ENCODE measurements at regions not wholly inside any gene's neighbourhood (a gene's known extent, or its start where the extent isn't known, plus 50 kb on each side); places are given as distances from the start of the nearest gene placed in this dataset.
"Not testable (repeated sequence)": the region's sequence is repeated elsewhere in the genome, so short reads cannot be mapped to it uniquely, and the experiment has no call there.

DNA sequence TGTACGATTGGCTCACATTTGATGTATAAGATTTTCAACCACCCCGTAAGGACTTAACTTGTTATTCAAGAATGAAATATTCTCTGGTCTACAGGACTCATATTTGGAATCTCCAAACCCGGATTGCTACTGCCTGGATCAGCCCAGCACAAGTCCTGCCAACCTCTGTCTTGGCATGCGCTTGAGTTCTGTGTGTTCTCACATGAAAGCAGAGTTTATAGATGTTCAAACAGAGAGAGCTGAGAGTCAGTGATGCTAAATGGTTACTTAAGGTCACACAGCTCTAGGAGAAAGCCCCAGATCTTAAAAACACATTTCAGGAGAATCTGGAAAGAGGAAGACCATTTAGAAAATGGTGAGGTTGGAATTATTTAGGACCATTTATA lies 268.0 kb upstream of the TBL1XR1 start:
- no peak for DNase-seq (ENCODE audit: insufficient read length, low spot score)

DNA sequence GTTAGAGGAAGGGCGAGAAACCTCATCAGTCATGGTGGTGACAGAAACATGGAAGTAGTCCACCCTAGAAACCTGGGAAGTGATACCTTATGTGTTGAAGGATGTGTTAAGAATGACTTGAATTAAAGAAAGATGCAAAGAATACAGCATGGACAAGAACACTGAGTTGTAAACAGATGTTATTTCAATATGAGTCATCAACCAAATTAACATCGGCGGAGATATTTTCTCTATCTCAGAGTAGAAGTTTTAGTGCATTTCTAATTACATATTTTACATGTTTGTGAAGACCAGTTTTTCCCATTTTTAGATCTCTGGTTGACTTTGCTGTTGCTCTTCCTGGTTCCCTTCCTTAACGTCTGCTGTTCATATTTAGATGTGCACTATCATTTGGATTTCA lies 268.8 kb upstream of the TBL1XR1 start:
- no peak for TF ChIP-seq SPI1 (IDR thresholded peaks at IDR 0.05; ENCODE audit: low read depth, low read length)
- TF ChIP-seq TAF1 (IDR thresholded peaks at IDR 0.05; ENCODE audit: low read depth, low read length), result no peak
- no peak for TF ChIP-seq POU2F2 (IDR thresholded peaks at IDR 0.05; ENCODE audit: low read depth, low read length)
- no peak for TF ChIP-seq POLR2A (IDR thresholded peaks at IDR 0.05; ENCODE audit: low read depth, low read length)
- no peak for TF ChIP-seq POLR2AphosphoS5 (IDR thresholded peaks at IDR 0.05; ENCODE audit: low read depth, low read length)
- TF ChIP-seq PAX5 (IDR thresholded peaks at IDR 0.05; ENCODE audit: insufficient read depth, low read length, severe bottlenecking), result no peak
- no peak for DNase-seq (ENCODE audit: insufficient read length, low spot score)
- FAIRE-seq, result peak; percentile 51

More for the DNA sequence above, 268.0 kb upstream of the TBL1XR1 start:
- TF ChIP-seq POLR2AphosphoS5 (IDR thresholded peaks at IDR 0.05; ENCODE audit: low read depth, low read length), result no peak
- no peak for TF ChIP-seq POU2F2 (IDR thresholded peaks at IDR 0.05; ENCODE audit: low read depth, low read length)
- no peak for TF ChIP-seq PAX5 (IDR thresholded peaks at IDR 0.05; ENCODE audit: insufficient read depth, low read length, severe bottlenecking)
- TF ChIP-seq SPI1 (IDR thresholded peaks at IDR 0.05; ENCODE audit: low read depth, low read length), result no peak
- no peak for TF ChIP-seq TAF1 (IDR thresholded peaks at IDR 0.05; ENCODE audit: low read depth, low read length)
- no peak for TF ChIP-seq POLR2A (IDR thresholded peaks at IDR 0.05; ENCODE audit: low read depth, low read length)
- no peak for FAIRE-seq

DNA sequence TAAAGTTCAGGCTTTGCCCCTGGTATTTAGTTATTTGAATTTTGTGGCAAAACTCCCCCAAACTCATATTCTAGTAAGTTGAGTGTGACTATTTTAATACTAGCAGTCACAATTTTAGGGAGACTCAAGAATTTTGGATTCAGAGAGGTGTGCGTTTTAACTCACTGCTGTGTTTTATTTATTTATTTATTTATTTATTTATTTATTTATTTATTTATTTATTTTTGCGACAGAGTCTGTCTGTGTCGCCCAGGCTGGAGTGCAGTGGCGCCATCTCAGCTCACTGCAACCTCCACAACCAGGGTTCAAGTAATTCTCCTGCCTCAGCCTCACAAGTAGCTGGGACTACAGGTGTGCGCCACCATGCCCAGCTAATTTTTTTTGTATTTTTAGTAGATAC lies 269.3 kb upstream of the TBL1XR1 start:
- FAIRE-seq; DNase-seq (ENCODE audit: insufficient read length, low spot score): not testable (repeated sequence)

DNA sequence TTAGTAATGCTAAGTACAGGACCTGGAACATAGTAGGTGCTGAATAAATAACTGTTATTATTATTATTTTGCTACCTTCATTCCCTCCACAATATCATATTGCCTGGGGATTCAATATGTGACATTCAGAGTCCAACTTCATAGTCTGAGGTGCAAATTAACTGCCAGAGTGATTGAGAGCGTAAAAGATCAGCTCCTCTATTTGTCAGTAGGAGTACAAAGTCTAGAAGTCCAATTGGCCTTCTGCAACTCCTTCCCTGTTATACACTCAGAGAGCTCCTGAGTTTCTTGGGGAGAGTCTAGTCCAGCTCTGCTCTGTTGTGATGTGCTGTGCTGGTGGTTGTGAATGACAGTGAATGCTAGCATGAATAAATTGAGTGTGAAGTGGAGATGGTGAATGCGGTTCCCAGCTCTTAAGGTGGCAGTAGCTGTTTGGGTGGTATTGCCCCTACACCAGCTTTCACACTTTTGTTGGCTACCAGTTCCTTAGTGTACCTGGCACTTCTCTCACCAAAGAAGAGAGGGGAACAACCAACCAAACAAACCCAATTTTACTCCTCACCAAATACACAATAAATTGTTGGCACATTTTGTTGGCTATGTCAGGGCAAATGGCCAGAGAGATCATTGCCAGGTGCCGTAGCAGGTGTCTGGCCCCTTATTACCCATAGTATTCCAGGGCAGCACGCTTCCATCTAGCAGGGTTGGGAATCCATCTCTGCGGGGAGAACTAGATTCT lies 270.1 kb upstream of the TBL1XR1 start:
- DNase-seq (ENCODE audit: insufficient read length, low spot score), result no peak
- no peak for FAIRE-seq
- TF ChIP-seq PAX5 (IDR thresholded peaks at IDR 0.05; ENCODE audit: insufficient read depth, low read length, severe bottlenecking) (no peak), POLR2A (IDR thresholded peaks at IDR 0.05; ENCODE audit: low read depth, low read length) (no peak), POLR2AphosphoS5 (IDR thresholded peaks at IDR 0.05; ENCODE audit: low read depth, low read length) (no peak)

DNA sequence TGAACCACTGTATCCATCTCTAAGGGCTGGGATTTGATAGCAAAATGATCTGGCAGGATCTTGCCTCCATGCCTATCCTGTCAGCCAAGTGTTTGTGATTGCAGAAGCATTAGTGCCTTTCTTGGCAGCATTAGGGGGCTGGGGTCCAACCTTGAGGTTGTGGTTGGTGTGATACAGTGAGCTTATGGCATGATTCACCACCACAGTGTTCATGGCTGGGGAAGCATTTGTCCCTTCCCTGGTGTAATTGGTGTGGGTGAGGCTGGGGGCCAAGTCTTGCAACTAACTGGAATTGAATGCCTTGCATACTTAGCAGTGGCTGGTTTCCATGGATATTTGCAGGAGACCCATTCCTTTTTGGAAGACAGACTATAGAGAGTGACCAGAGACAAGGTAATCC lies 271.0 kb upstream of the TBL1XR1 start:
- TF ChIP-seq TAF1 (IDR thresholded peaks at IDR 0.05; ENCODE audit: low read depth, low read length), result no peak
- no peak for TF ChIP-seq POLR2A (IDR thresholded peaks at IDR 0.05; ENCODE audit: low read depth, low read length)
- DNase-seq (ENCODE audit: insufficient read length, low spot score) (no peak), FAIRE-seq (no peak)

DNA sequence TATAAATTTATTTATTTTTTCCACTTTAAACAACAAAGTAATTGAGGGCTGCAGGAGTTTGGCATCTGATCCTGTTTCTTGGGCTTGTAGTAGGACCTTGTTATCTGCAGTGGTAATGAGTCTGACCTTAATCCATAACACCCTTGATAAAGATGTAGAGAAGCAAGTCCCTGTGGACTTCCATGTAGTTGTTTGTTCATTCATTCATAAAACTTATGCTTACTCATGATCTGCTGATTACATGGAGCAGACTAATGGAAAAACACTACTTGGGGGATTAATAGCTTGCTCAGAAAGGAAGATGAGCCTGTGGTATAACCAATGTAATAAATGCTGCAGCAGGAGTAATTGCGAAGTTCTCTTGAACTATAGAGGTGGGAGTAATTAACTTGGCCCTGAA lies 271.5 kb upstream of the TBL1XR1 start:
- FAIRE-seq, result no peak
- no peak for DNase-seq (ENCODE audit: insufficient read length, low spot score)
- no peak for TF ChIP-seq POU2F2 (IDR thresholded peaks at IDR 0.05; ENCODE audit: low read depth, low read length)
- TF ChIP-seq POLR2A (IDR thresholded peaks at IDR 0.05; ENCODE audit: low read depth, low read length), result no peak
- TF ChIP-seq PAX5 (IDR thresholded peaks at IDR 0.05; ENCODE audit: insufficient read depth, low read length, severe bottlenecking), result no peak
- no peak for TF ChIP-seq SPI1 (IDR thresholded peaks at IDR 0.05; ENCODE audit: low read depth, low read length)
- TF ChIP-seq TAF1 (IDR thresholded peaks at IDR 0.05; ENCODE audit: low read depth, low read length), result no peak
- TF ChIP-seq POLR2AphosphoS5 (IDR thresholded peaks at IDR 0.05; ENCODE audit: low read depth, low read length), result no peak

DNA sequence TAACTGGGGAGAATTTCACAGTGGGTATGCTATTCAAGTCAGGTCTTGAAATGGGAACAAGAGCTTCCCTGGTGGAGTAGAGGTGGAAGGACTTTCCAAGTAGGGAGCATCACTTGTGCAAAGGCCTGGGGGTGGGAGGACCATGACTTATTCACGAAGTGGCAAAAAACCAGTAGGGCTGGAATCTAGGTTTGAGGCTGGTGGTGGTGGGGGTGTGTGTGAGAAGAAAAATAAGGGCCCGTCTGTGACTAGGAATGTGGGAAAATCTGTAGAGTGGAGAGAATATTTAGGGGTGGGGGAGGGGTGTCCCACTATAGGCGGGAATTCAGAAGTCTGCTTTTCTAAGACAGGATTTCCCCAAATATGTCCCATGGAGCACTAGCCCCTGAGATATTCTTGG lies 271.9 kb upstream of the TBL1XR1 start:
- FAIRE-seq, result no peak
- no peak for TF ChIP-seq POLR2AphosphoS5 (IDR thresholded peaks at IDR 0.05; ENCODE audit: low read depth, low read length)
- no peak for TF ChIP-seq SPI1 (IDR thresholded peaks at IDR 0.05; ENCODE audit: low read depth, low read length)
- no peak for TF ChIP-seq POU2F2 (IDR thresholded peaks at IDR 0.05; ENCODE audit: low read depth, low read length)
- TF ChIP-seq PAX5 (IDR thresholded peaks at IDR 0.05; ENCODE audit: insufficient read depth, low read length, severe bottlenecking), result no peak
- TF ChIP-seq POLR2A (IDR thresholded peaks at IDR 0.05; ENCODE audit: low read depth, low read length), result no peak
- TF ChIP-seq TAF1 (IDR thresholded peaks at IDR 0.05; ENCODE audit: low read depth, low read length), result no peak
- DNase-seq (ENCODE audit: insufficient read length, low spot score), result no peak

DNA sequence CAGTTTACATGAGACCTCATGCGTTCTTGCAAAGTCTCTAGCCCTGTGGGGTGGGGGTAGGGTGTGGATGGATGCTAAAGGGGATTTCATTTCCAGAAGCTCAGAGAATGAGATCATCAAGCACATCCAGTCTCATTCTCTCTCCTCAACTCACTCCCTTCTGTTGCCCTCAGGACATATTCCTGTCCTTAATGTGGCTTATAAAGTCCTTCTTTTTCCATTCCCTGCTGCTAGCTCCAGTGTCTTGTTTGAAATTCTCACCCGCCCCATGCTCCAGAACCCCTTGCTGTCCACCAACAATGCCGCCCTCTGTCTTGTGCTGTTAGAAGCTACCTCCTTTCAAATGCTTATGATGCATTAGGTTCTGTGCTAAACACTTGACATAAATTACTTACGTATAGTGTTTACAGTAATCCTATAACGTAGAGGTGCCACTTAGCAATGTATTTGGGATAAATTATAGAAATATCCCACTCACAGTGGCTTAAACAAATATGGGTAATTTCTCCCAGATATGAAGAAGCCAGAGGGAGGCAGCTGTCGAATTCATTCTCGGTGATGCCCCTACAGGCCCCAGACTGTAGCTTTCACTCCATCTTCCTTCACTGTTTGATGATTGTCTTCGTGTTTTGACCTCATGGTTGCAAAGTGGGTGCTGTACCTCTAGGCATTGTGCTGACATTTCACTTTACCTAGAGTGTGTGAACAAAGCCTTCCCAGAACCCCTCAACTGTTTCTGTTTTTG lies 273.1 kb upstream of the TBL1XR1 start:
- no peak for FAIRE-seq
- no peak for TF ChIP-seq PAX5 (IDR thresholded peaks at IDR 0.05; ENCODE audit: insufficient read depth, low read length, severe bottlenecking)
- TF ChIP-seq POLR2A (IDR thresholded peaks at IDR 0.05; ENCODE audit: low read depth, low read length), result no peak
- TF ChIP-seq SPI1 (IDR thresholded peaks at IDR 0.05; ENCODE audit: low read depth, low read length), result no peak
- no peak for TF ChIP-seq TAF1 (IDR thresholded peaks at IDR 0.05; ENCODE audit: low read depth, low read length)
- TF ChIP-seq POU2F2 (IDR thresholded peaks at IDR 0.05; ENCODE audit: low read depth, low read length), result no peak
- no peak for TF ChIP-seq POLR2AphosphoS5 (IDR thresholded peaks at IDR 0.05; ENCODE audit: low read depth, low read length)
- no peak for DNase-seq (ENCODE audit: insufficient read length, low spot score)

DNA sequence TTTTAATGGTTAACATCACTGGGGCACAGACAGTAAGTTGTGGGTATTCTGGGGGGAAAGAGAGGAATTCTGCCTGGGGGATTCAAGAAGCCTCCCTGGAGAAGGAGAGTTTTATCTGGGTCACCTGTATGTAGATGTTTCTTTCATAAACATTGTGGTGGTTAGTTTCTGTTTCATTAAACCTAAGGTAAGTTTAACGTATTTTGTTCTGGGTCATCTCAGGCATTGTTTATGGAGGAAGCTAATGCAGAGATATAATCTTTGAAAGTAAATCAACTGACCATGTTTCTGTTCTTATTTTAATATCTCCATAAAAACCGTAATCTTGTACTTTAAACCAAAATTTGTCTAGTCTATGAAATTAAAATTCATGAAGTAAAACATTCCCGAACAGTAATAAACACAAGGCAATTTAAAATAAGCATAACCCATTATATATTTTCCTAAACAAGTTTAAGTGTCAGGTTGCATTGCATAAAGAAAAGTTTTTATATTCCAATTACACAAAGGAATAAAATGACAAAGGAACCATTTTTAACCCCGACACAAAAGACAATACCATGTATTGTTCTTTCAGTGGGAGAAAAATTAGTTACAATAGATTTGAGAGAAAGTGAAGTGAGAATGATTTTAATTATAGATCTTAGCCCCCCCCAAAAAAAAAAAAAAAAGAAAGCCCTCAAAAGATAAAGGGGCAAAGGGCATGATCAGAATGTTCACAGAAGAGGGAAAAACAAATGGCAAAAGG lies 274.6 kb upstream of the TBL1XR1 start:
- no peak for TF ChIP-seq POLR2A (IDR thresholded peaks at IDR 0.05; ENCODE audit: low read depth, low read length)
- no peak for TF ChIP-seq POU2F2 (IDR thresholded peaks at IDR 0.05; ENCODE audit: low read depth, low read length)
- TF ChIP-seq TAF1 (IDR thresholded peaks at IDR 0.05; ENCODE audit: low read depth, low read length), result no peak
- no peak for TF ChIP-seq POLR2AphosphoS5 (IDR thresholded peaks at IDR 0.05; ENCODE audit: low read depth, low read length)
- no peak for TF ChIP-seq PAX5 (IDR thresholded peaks at IDR 0.05; ENCODE audit: insufficient read depth, low read length, severe bottlenecking)
- no peak for TF ChIP-seq SPI1 (IDR thresholded peaks at IDR 0.05; ENCODE audit: low read depth, low read length)
- no peak for FAIRE-seq
- DNase-seq (ENCODE audit: insufficient read length, low spot score), result no peak

All from GM12891 (cell line).